IMR-90 (cell line): ENCODE measurements at regions not wholly inside any gene's neighbourhood (a gene's known extent, or its start where the extent isn't known, plus 50 kb on each side); places are given as distances from the start of the nearest gene placed in this dataset.

Experiments used
- CHD1 ChIP-seq: IDR thresholded peaks from 2 replicates; pipeline ENCODE4 v1.6.1; 2012; ENCODE audit warnings: low read depth, low read length, improper control_type of control experiment
- CTCF ChIP-seq: conservative IDR thresholded peaks from 2 replicates; pipeline ENCODE4 v1.5.1; 2012; ENCODE audit warnings: mild to moderate bottlenecking, low read depth, low read length, improper control_type of control experiment
- FOS ChIP-seq: fragments of 150-350 bp; IDR thresholded peaks from 2 replicates; pipeline ENCODE4 v1.6.1; 2016; ENCODE audit warnings: low read depth, low read length
- MAFK ChIP-seq: IDR thresholded peaks from 2 replicates; pipeline ENCODE4 v1.6.1; 2012; ENCODE audit warnings: low read depth, low read length, improper control_type of control experiment
- MXI1 ChIP-seq: IDR thresholded peaks from 2 replicates; pipeline ENCODE4 v1.6.1; 2012; ENCODE audit warnings: low read depth, mild to moderate bottlenecking, low read length, moderate library complexity, borderline replicate concordance
- POLR2A ChIP-seq: IDR thresholded peaks from 2 replicates; pipeline ENCODE4 v1.6.1; 2012; ENCODE audit warnings: mild to moderate bottlenecking, low read depth, low read length
- RCOR1 ChIP-seq: IDR thresholded peaks from 2 replicates; pipeline ENCODE4 v1.6.1; 2012; ENCODE audit warnings: mild to moderate bottlenecking, low read length, improper control_type of control experiment; ENCODE audit not compliant: insufficient replicate concordance
- TF ChIP-seq, protein P1 (sequence below): fragments of 150-350 bp; IDR thresholded peaks from 2 replicates; pipeline ENCODE4 v1.6.1; 2017; ENCODE audit warnings: mild to moderate bottlenecking, antibody characterized with exemption, low read length, low read depth

DNA sequence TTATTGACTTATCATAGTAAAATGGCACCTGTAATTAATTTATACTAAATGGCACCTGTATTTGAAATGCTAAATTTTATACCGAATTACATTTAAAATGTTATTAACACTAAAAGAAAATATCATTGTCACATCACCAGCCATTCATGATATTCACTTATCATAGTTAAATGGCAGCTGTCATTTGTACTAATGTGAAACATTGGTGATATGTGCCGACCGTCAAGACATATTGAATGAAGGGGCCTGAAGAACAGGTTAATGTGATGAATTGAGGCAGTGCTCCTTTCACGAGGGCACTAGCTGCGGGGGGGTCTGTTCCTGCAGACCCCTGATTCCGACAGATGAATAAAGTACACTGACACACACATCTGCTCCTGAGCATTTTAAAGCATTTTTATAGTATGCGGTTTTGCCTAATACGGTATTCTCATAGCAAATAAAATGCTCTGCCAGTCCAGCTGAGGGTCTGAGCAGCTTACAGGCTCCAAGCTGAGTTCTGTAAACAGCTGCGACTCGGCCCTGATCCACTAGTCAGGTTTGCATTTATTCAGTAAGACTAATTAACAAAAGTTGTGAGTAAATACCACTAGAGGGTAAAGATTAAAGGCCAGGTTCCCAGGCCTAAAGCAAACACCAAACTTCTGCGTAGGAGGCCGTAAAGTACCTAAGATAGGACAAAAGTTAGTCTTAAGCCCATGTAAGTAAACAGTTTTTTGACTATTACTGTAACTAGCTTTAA, 593.4 kb upstream of the NETO1 start:
- no peak for TF ChIP-seq FOS
- no peak for TF ChIP-seq CHD1
- TF ChIP-seq, protein P1, sequence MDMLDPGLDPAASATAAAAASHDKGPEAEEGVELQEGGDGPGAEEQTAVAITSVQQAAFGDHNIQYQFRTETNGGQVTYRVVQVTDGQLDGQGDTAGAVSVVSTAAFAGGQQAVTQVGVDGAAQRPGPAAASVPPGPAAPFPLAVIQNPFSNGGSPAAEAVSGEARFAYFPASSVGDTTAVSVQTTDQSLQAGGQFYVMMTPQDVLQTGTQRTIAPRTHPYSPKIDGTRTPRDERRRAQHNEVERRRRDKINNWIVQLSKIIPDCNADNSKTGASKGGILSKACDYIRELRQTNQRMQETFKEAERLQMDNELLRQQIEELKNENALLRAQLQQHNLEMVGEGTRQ, result no peak
- no peak for TF ChIP-seq CTCF
- no peak for TF ChIP-seq MAFK
- no peak for TF ChIP-seq RCOR1
- no peak for TF ChIP-seq MXI1
- no peak for TF ChIP-seq POLR2A
